Neural crest cell (in vitro differentiated cells): ENCODE measurements at regions not wholly inside any gene's neighbourhood (a gene's known extent, or its start where the extent isn't known, plus 50 kb on each side); places are given as distances from the start of the nearest gene placed in this dataset.

Experiments
- DNase-seq: peaks from one replicate; pipeline ENCODE4 v3.0.0; 2021; ENCODE audit warnings: low read depth, mixed read lengths, low spot score
- H3K27ac Mint-ChIP-seq: one replicate; pipeline ENCODE4 v1.8.0; 2021; ENCODE audit warnings: mild to moderate bottlenecking, mixed read lengths; ENCODE audit not compliant: unreplicated experiment
- H3K27me3 Mint-ChIP-seq: 2 replicates; pipeline ENCODE4 v1.8.0; 2021; ENCODE audit warnings: low read depth, mild to moderate bottlenecking, mixed read lengths
- H3K36me3 Mint-ChIP-seq: 2 replicates; pipeline ENCODE4 v1.8.0; 2021; ENCODE audit warnings: low read depth, mild to moderate bottlenecking, mixed read lengths
- H3K4me1 Mint-ChIP-seq: 2 replicates; pipeline ENCODE4 v1.8.0; 2021; ENCODE audit warnings: mixed read lengths
- H3K4me3 Mint-ChIP-seq: one replicate; pipeline ENCODE4 v1.8.0; 2021; ENCODE audit warnings: mild to moderate bottlenecking, mixed read lengths
- H3K9me3 Mint-ChIP-seq: 2 replicates; pipeline ENCODE4 v1.8.0; 2021; ENCODE audit warnings: mixed read lengths
- TF ChIP-seq, protein P1 (sequence below): fragments of 200-600 bp; sonication (generic); conservative IDR thresholded peaks from 2 replicates; pipeline ENCODE4 v1.5.0; 2021; ENCODE audit warnings: antibody characterized with exemption, mild to moderate bottlenecking

DNA sequence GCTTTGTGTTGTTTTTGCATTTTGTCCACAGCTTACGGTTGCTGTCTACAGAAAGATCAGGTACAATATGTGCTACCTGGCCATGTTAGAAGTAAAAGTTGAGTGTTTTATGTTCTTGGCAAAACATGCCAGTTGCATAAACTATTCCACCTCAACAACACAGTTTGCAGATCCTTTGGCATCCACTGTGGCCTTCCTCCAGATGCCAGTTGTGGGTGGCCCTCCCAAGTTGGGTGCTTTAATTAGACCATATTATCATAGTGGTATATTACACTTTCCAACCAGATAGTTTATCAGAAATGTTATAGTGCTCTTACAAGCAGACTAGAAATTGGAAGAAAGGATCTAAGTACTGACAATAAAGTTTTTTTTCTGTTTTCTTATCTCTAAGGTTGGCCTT is 386.9 kb upstream of the KCNN2 start:
- Mint-ChIP-seq H3K27ac (no peak overlapping the region), H3K4me3 (no peak overlapping the region)

DNA sequence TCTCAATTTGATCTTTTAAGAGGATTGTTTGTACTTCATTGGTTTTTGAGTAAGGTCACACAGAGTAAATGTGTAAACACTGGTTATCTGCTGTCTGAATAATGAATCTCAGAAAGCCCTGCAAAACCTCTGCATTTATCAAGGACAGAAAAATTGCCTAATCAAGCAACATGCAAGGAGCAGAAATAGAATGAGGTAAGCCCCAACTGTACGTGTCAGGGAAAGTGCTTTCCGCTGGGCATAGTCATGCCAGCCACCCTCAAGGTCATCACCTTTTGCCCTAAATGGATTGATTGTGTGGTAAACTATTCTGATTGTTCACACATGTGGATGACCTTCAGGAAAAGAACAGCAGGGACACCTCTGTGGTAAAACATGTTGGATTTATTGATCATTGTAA is 376.9 kb upstream of the KCNN2 start:
- H3K4me1 Mint-ChIP-seq, result no peaks in the 10 kb centered on the region
- no peaks in the 10 kb centered on the region for H3K36me3 Mint-ChIP-seq
- no peak for DNase-seq
- H3K4me3 Mint-ChIP-seq, result no peak overlapping the region
- peaks cover 3% of the 10 kb centered on the region for H3K9me3 Mint-ChIP-seq
- TF ChIP-seq, protein P1, sequence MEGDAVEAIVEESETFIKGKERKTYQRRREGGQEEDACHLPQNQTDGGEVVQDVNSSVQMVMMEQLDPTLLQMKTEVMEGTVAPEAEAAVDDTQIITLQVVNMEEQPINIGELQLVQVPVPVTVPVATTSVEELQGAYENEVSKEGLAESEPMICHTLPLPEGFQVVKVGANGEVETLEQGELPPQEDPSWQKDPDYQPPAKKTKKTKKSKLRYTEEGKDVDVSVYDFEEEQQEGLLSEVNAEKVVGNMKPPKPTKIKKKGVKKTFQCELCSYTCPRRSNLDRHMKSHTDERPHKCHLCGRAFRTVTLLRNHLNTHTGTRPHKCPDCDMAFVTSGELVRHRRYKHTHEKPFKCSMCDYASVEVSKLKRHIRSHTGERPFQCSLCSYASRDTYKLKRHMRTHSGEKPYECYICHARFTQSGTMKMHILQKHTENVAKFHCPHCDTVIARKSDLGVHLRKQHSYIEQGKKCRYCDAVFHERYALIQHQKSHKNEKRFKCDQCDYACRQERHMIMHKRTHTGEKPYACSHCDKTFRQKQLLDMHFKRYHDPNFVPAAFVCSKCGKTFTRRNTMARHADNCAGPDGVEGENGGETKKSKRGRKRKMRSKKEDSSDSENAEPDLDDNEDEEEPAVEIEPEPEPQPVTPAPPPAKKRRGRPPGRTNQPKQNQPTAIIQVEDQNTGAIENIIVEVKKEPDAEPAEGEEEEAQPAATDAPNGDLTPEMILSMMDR, result no peak
- H3K27ac Mint-ChIP-seq, result no peak overlapping the region
- no peaks in the 10 kb centered on the region for H3K27me3 Mint-ChIP-seq

More for the DNA sequence above, 386.9 kb upstream of the KCNN2 start:
- no peaks in the 10 kb centered on the region for H3K27me3 Mint-ChIP-seq
- TF ChIP-seq, protein P1, result no peak
- H3K9me3 Mint-ChIP-seq, result no peaks in the 10 kb centered on the region
- peaks cover 2% of the 10 kb centered on the region for H3K36me3 Mint-ChIP-seq
- H3K4me1 Mint-ChIP-seq, result no peaks in the 10 kb centered on the region
- no peak for DNase-seq

DNA sequence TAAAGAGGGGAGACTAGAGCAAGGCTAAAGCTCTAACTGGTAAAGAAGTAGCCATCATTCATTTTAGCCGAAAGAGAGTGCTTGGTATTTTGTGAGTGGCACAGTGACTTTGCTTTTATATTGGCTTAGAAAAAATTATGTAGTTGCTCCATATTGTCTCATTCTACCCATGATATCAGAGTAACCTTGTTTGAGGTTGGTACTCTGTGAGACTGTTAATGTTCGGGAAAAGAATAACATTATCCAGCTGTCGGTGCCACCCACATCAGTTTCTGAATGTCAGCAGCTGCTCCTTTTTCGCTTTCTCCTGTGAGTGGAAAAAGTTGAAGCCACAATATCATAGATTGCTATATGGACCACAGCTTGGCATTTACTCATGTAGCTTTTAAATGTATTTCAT is 376.4 kb upstream of the KCNN2 start:
- DNase-seq, result no peak
- Mint-ChIP-seq H3K4me3 (no peak overlapping the region), H3K27ac (no peak overlapping the region), H3K4me1 (no peaks in the 10 kb centered on the region), H3K36me3 (no peaks in the 10 kb centered on the region), H3K27me3 (no peaks in the 10 kb centered on the region), H3K9me3 (peaks cover 3% of the 10 kb centered on the region)
- TF ChIP-seq, protein P1, result no peak

- Mint-ChIP-seq H3K27me3 (peaks cover 2% of the 10 kb centered on the region), H3K9me3 (peaks cover 3% of the 10 kb centered on the region), H3K4me3 (no peak overlapping the region), H3K27ac (no peak overlapping the region), H3K36me3 (no peaks in the 10 kb centered on the region), H3K4me1 (no peaks in the 10 kb centered on the region)
- TF ChIP-seq, protein P1, result no peak
- no peak for DNase-seq
These were observed 372.5 kb upstream of the KCNN2 start for GRCh38 chr5:113989278-113989912.

- Mint-ChIP-seq H3K4me1 (no peaks in the 10 kb centered on the region), H3K4me3 (no peak overlapping the region), H3K36me3 (no peaks in the 10 kb centered on the region), H3K27ac (no peak overlapping the region), H3K9me3 (peaks cover 3% of the 10 kb centered on the region), H3K27me3 (peaks cover 4% of the 10 kb centered on the region)
- TF ChIP-seq, protein P1, result no peak
- DNase-seq, result no peak
These were observed 372.0 kb upstream of the KCNN2 start for GRCh38 chr5:113989913-113990305.
